Astrocyte (in vitro differentiated cells and primary cell): ENCODE measurements at regions not wholly inside any gene's neighbourhood (a gene's known extent, or its start where the extent isn't known, plus 50 kb on each side); places are given as distances from the start of the nearest gene placed in this dataset.

Source experiments
- DNase-seq: peaks from one replicate; pipeline ENCODE4 v3.0.0-alpha.2; 2010; ENCODE audit warnings: low read depth
- FAIRE-seq: peaks from 2 replicates; lab custom pipeline; 2011; peaks lifted over from hg19 to GRCh38; lab: Jason Lieb, UNC
- H2AFZ ChIP-seq: 2 replicates; pipeline ENCODE4 v1.6.0; 2012; ENCODE audit warnings: low read depth, low read length, inconsistent platforms
- H3K27ac ChIP-seq: 2 replicates; pipeline ENCODE4 v1.5.1; 2011; ENCODE audit warnings: low read depth, low read length, inconsistent platforms
- H3K27me3 ChIP-seq: 2 replicates; pipeline ENCODE4 v1.6.0; 2011; ENCODE audit warnings: low read length, inconsistent platforms; ENCODE audit not compliant: insufficient read depth
- H3K36me3 ChIP-seq: 2 replicates; pipeline ENCODE4 v1.5.1; 2011; ENCODE audit warnings: low read length, inconsistent platforms; ENCODE audit not compliant: insufficient read depth
- H3K4me1 ChIP-seq: 2 replicates; pipeline ENCODE4 v1.5.1; 2011; ENCODE audit warnings: low read length, inconsistent platforms; ENCODE audit not compliant: insufficient read depth
- H3K4me2 ChIP-seq: 2 replicates; pipeline ENCODE4 v1.6.0; 2012; ENCODE audit warnings: low read length, inconsistent platforms
- H3K4me3 ChIP-seq: 2 replicates; pipeline ENCODE4 v1.5.1; 2011; ENCODE audit warnings: low read depth, mild to moderate bottlenecking, low read length, inconsistent platforms; ENCODE audit not compliant: insufficient read depth
- H3K79me2 ChIP-seq: 2 replicates; pipeline ENCODE4 v1.6.0; 2012; ENCODE audit warnings: mild to moderate bottlenecking, low read length, inconsistent platforms; ENCODE audit not compliant: insufficient read depth
- H3K9ac ChIP-seq: 2 replicates; pipeline ENCODE4 v1.6.0; 2012; ENCODE audit warnings: mild to moderate bottlenecking, low read length, inconsistent platforms
- H3K9me3 ChIP-seq: 2 replicates; pipeline ENCODE4 v1.5.1; 2012; ENCODE audit warnings: low read depth, mild to moderate bottlenecking, low read length, inconsistent platforms; ENCODE audit not compliant: insufficient read depth
- H4K20me1 ChIP-seq: 2 replicates; pipeline ENCODE4 v1.6.0; 2012; ENCODE audit warnings: low read length, inconsistent platforms; ENCODE audit not compliant: insufficient read depth
- H3K27ac Mint-ChIP-seq: one replicate; pipeline ENCODE4 v1.8.0; 2021; ENCODE audit warnings: mild to moderate bottlenecking, mixed read lengths; ENCODE audit not compliant: unreplicated experiment
- H3K27me3 Mint-ChIP-seq: one replicate; pipeline ENCODE4 v1.8.0; 2021; ENCODE audit warnings: low read depth, mixed read lengths; ENCODE audit not compliant: unreplicated experiment
- H3K36me3 Mint-ChIP-seq: one replicate; pipeline ENCODE4 v1.8.0; 2021; ENCODE audit warnings: low read depth, mixed read lengths; ENCODE audit not compliant: unreplicated experiment
- H3K4me1 Mint-ChIP-seq: one replicate; pipeline ENCODE4 v1.8.0; 2021; ENCODE audit warnings: low read depth, mixed read lengths; ENCODE audit not compliant: unreplicated experiment
- H3K4me3 Mint-ChIP-seq: one replicate; pipeline ENCODE4 v1.8.0; 2021; ENCODE audit warnings: mild to moderate bottlenecking, moderate library complexity, mixed read lengths; ENCODE audit not compliant: unreplicated experiment
- H3K9me3 Mint-ChIP-seq: one replicate; pipeline ENCODE4 v1.8.0; 2021; ENCODE audit warnings: mild to moderate bottlenecking, mixed read lengths; ENCODE audit not compliant: unreplicated experiment
- EZH2 ChIP-seq: IDR thresholded peaks from 2 replicates; pipeline ENCODE4 v1.6.1; 2012; ENCODE audit warnings: mild to moderate bottlenecking, low read length, inconsistent platforms; ENCODE audit not compliant: insufficient read depth
- TF ChIP-seq, protein P1 (sequence below): IDR thresholded peaks from 2 replicates; pipeline ENCODE4 v1.5.1; 2011; ENCODE audit warnings: low read depth, mild to moderate bottlenecking, inconsistent platforms, low read length, moderate library complexity; ENCODE audit not compliant: insufficient read depth

DNA sequence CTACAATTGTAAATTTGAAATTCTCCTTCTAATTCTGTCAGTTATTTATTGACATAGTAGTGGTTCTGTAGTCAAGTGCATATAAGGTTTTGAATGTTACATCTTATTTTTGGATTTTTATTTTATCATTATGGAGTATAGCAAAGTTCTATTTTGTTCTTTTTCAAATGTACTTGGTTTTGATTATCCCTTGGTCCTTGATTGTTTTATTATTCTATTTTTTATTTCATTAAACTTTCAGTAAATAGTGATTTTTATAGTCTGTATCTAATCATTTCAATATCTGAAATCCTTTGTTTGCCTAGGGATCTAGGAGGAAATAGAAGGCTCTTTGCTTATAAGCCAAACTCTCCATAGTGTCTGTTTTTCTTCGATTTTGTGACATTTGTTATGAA is 87.8 kb downstream of the HFE start:
- TF ChIP-seq, protein P1, sequence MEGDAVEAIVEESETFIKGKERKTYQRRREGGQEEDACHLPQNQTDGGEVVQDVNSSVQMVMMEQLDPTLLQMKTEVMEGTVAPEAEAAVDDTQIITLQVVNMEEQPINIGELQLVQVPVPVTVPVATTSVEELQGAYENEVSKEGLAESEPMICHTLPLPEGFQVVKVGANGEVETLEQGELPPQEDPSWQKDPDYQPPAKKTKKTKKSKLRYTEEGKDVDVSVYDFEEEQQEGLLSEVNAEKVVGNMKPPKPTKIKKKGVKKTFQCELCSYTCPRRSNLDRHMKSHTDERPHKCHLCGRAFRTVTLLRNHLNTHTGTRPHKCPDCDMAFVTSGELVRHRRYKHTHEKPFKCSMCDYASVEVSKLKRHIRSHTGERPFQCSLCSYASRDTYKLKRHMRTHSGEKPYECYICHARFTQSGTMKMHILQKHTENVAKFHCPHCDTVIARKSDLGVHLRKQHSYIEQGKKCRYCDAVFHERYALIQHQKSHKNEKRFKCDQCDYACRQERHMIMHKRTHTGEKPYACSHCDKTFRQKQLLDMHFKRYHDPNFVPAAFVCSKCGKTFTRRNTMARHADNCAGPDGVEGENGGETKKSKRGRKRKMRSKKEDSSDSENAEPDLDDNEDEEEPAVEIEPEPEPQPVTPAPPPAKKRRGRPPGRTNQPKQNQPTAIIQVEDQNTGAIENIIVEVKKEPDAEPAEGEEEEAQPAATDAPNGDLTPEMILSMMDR: no peak
- no peak for TF ChIP-seq EZH2
- Mint-ChIP-seq H3K27me3 (no peaks in the 10 kb centered on the region), H3K4me3 (no peak overlapping the region), H3K4me1 (peaks cover 9% of the 10 kb centered on the region), H3K9me3 (no peaks in the 10 kb centered on the region), H3K27ac (no peak overlapping the region), H3K36me3 (no peaks in the 10 kb centered on the region)
- Histone ChIP-seq H3K79me2 (no peaks in the 10 kb centered on the region), H2AFZ (no peak overlapping the region), H3K4me2 (no peak overlapping the region), H3K9ac (no peak overlapping the region), H4K20me1 (no peaks in the 10 kb centered on the region), H3K27me3 (no peaks in the 10 kb centered on the region), H3K4me1 (peaks cover 5% of the 10 kb centered on the region), H3K36me3 (no peaks in the 10 kb centered on the region), H3K4me3 (no peak overlapping the region), H3K27ac (no peak overlapping the region), H3K9me3 (no peaks in the 10 kb centered on the region)
- DNase-seq (no peak), FAIRE-seq (no peak)

DNA sequence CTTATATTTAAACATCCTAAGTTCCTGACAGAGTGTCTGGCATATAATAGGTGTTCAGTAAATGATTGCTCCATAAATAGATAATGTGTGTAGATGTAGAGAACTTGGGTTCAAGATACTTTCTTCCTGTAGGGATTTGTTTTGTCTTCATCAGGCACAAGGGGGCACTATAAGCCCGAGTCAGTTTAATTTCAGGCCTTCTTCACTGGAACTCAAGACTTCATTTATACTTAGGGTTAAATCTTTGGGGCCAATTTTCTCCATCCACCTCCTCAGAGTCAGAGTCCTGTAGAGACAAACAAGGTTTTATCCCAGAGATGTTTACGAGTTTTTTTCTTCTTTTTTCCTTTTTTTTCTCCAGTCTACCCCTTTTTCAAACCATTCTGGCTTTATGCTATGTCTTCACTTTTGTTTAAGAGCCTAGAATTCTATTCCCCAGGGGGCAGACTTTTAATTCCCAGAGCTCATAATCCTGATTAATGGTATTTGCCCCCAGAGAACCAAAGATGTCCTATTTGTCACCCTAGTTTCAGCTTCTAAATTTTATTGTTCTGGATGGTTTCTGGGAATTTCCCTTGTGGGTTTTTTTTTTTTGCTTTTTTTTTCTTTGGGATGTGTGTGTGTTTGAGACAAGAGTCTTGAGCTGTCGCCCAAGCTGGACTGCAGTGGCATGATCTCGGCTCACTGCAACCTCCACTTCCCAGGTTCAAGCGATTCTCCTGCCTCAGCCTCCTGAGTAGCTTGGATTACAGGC is 88.4 kb downstream of the HFE start:
- Histone ChIP-seq H3K9me3 (no peaks in the 10 kb centered on the region), H3K4me1 (peaks cover 5% of the 10 kb centered on the region), H3K4me3 (no peak overlapping the region), H2AFZ (no peak overlapping the region), H3K27ac (no peak overlapping the region), H4K20me1 (no peaks in the 10 kb centered on the region), H3K9ac (peak overlapping the region; percentile 10), H3K36me3 (no peaks in the 10 kb centered on the region), H3K4me2 (no peak overlapping the region), H3K79me2 (no peaks in the 10 kb centered on the region), H3K27me3 (no peaks in the 10 kb centered on the region)
- TF ChIP-seq, protein P1: peak; percentile 67
- no peak for TF ChIP-seq EZH2
- peak overlapping the region; percentile 64 for H3K4me3 Mint-ChIP-seq
- no peak overlapping the region for H3K27ac Mint-ChIP-seq
- peaks cover 9% of the 10 kb centered on the region for H3K4me1 Mint-ChIP-seq
- H3K9me3 Mint-ChIP-seq: no peaks in the 10 kb centered on the region
- H3K27me3 Mint-ChIP-seq: no peaks in the 10 kb centered on the region
- DNase-seq (no peak), FAIRE-seq (peak; percentile 89)
- no peaks in the 10 kb centered on the region for H3K36me3 Mint-ChIP-seq

DNA sequence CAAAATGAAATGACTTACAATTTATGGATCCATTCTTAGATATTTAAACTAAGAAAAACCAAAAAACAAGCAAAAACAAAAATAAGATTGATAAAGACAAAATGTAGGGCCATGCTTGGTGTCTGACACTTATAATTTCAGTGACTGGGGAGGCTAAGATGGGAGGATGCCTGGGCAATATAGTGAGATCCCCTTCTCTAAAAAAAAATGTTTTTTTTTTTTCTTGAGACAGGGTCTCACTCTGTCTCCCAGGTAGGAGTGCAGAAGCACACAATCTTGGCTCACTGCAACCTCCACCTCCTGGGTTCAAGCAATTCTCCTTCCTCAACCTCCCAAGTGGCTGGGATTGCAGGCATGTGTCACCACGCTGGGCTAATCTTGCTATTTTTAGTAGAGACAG is 92.4 kb downstream of the HFE start:
- no peak overlapping the region for H2AFZ ChIP-seq
- no peaks in the 10 kb centered on the region for H3K79me2 ChIP-seq
- no peak overlapping the region for H3K4me3 Mint-ChIP-seq
- H3K9me3 ChIP-seq: no peaks in the 10 kb centered on the region
- H3K27ac ChIP-seq: no peak overlapping the region
- no peaks in the 10 kb centered on the region for H3K4me1 Mint-ChIP-seq
- no peak overlapping the region for H3K4me3 ChIP-seq
- H3K27me3 ChIP-seq: no peaks in the 10 kb centered on the region
- TF ChIP-seq, protein P1: no peak
- TF ChIP-seq EZH2: no peak
- no peaks in the 10 kb centered on the region for H3K36me3 Mint-ChIP-seq
- FAIRE-seq (no peak), DNase-seq (no peak)
- no peaks in the 10 kb centered on the region for H3K9me3 Mint-ChIP-seq
- H3K36me3 ChIP-seq: no peaks in the 10 kb centered on the region
- H3K4me2 ChIP-seq: no peak overlapping the region
- no peaks in the 10 kb centered on the region for H4K20me1 ChIP-seq
- no peak overlapping the region for H3K9ac ChIP-seq
- H3K27me3 Mint-ChIP-seq: no peaks in the 10 kb centered on the region
- H3K4me1 ChIP-seq: peaks cover 12% of the 10 kb centered on the region
- H3K27ac Mint-ChIP-seq: no peak overlapping the region
